ENCODE measurements at regions not wholly inside any gene's neighbourhood (a gene's known extent, or its start where the extent isn't known, plus 50 kb on each side); places are given as distances from the start of the nearest gene placed in this dataset.
"Not testable (repeated sequence)": the region's sequence is repeated elsewhere in the genome, so short reads cannot be mapped to it uniquely, and the experiment has no call there.

DNA sequence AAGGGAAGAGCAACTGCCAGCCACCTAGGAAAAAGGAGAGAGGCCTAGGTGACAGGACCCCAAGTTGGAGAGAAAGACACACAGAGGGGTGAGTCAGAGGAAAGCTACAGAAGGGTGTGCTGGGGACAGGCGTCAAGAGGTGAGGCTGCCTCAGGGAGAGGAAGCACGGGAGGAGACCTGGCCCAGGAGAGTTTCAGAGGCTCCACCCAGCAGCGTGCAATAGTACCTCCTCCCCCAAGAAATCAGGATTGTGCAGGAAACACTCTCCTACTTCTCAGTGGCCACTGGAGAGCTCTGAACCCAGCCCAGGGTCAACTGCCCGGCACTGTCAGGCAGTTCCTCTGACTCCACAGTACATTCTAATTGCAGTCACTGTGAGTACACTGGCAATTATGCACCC is 346.0 kb downstream of the BCL2L11 start:
- TF ChIP-seq, protein P1, sequence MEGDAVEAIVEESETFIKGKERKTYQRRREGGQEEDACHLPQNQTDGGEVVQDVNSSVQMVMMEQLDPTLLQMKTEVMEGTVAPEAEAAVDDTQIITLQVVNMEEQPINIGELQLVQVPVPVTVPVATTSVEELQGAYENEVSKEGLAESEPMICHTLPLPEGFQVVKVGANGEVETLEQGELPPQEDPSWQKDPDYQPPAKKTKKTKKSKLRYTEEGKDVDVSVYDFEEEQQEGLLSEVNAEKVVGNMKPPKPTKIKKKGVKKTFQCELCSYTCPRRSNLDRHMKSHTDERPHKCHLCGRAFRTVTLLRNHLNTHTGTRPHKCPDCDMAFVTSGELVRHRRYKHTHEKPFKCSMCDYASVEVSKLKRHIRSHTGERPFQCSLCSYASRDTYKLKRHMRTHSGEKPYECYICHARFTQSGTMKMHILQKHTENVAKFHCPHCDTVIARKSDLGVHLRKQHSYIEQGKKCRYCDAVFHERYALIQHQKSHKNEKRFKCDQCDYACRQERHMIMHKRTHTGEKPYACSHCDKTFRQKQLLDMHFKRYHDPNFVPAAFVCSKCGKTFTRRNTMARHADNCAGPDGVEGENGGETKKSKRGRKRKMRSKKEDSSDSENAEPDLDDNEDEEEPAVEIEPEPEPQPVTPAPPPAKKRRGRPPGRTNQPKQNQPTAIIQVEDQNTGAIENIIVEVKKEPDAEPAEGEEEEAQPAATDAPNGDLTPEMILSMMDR (IDR thresholded peaks at IDR 0.05): not testable (repeated sequence)
- not testable (repeated sequence) for TF ChIP-seq POLR2AphosphoS5 (IDR thresholded peaks at IDR 0.05; ENCODE audit: low read depth, low read length)
- TF ChIP-seq, protein P2, sequence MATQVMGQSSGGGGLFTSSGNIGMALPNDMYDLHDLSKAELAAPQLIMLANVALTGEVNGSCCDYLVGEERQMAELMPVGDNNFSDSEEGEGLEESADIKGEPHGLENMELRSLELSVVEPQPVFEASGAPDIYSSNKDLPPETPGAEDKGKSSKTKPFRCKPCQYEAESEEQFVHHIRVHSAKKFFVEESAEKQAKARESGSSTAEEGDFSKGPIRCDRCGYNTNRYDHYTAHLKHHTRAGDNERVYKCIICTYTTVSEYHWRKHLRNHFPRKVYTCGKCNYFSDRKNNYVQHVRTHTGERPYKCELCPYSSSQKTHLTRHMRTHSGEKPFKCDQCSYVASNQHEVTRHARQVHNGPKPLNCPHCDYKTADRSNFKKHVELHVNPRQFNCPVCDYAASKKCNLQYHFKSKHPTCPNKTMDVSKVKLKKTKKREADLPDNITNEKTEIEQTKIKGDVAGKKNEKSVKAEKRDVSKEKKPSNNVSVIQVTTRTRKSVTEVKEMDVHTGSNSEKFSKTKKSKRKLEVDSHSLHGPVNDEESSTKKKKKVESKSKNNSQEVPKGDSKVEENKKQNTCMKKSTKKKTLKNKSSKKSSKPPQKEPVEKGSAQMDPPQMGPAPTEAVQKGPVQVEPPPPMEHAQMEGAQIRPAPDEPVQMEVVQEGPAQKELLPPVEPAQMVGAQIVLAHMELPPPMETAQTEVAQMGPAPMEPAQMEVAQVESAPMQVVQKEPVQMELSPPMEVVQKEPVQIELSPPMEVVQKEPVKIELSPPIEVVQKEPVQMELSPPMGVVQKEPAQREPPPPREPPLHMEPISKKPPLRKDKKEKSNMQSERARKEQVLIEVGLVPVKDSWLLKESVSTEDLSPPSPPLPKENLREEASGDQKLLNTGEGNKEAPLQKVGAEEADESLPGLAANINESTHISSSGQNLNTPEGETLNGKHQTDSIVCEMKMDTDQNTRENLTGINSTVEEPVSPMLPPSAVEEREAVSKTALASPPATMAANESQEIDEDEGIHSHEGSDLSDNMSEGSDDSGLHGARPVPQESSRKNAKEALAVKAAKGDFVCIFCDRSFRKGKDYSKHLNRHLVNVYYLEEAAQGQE (IDR thresholded peaks at IDR 0.05; ENCODE audit: insufficient read depth in 1 of 2, low read depth in 2 of 2, low read length in 1 of 2): not testable (repeated sequence)
